Kidney (tissue), 13 donors: ENCODE measurements at regions not wholly inside any gene's neighbourhood (a gene's known extent, or its start where the extent isn't known, plus 50 kb on each side); places are given as distances from the start of the nearest gene placed in this dataset.

Experiments used
- DNase-seq, 5 donors: peaks; one replicate each; pipeline ENCODE4 v3.0.0-alpha.2; 2013 to 2020
- FAIRE-seq: peaks from 2 replicates; lab custom pipeline; 2012; peaks lifted over from hg19 to GRCh38; lab: Jason Lieb, UNC
- H3K27ac ChIP-seq, 2 donors: one replicate each; pipeline ENCODE4 v1.7.0; 2013; ENCODE audit warnings: low read depth in 2 of 2, low read length in 2 of 2, inconsistent platforms in 1 of 2
- H3K27me3 ChIP-seq: one replicate; pipeline ENCODE4 v1.7.1; 2013; ENCODE audit warnings: low read length, inconsistent platforms; ENCODE audit not compliant: control insufficient read depth, insufficient read depth
- H3K36me3 ChIP-seq, 3 donors: one replicate each; pipeline versions ENCODE4 v1.7.0 to v1.7.1; 2013; ENCODE audit warnings: low read length in 3 of 3, control low read depth in 1 of 3, inconsistent platforms in 1 of 3; ENCODE audit not compliant: insufficient read depth in 3 of 3, control insufficient read depth in 2 of 3
- H3K4me1 ChIP-seq, 3 donors: one replicate each; pipeline versions ENCODE4 v1.7.0 to v1.7.1; 2013; ENCODE audit warnings: low read length in 3 of 3, inconsistent platforms in 1 of 3, low read depth in 1 of 3; ENCODE audit not compliant: control insufficient read depth in 2 of 3, insufficient read depth in 2 of 3
- H3K4me3 ChIP-seq, 3 donors: one replicate each; pipeline versions ENCODE4 v1.7.0 to v1.8.1; 2013; ENCODE audit warnings: low read length in 3 of 3, control low read depth in 1 of 3, inconsistent platforms in 1 of 3
- H3K9ac ChIP-seq, 3 donors: one replicate each; pipeline versions ENCODE4 v1.7.0 to v1.7.1; 2013; ENCODE audit warnings: low read length in 3 of 3, control low read depth in 1 of 3, inconsistent platforms in 1 of 3
- H3K9me3 ChIP-seq, 3 donors: one replicate each; pipeline versions ENCODE4 v1.7.0 to v1.7.1; 2013; ENCODE audit warnings: low read length in 3 of 3, control low read depth in 1 of 3, inconsistent platforms in 1 of 3; ENCODE audit not compliant: control insufficient read depth in 2 of 3, insufficient read depth in 1 of 3
- CTCF ChIP-seq: IDR thresholded peaks from 3 replicates; pipeline ENCODE4 v1.5.1; 2012; ENCODE audit warnings: mild to moderate bottlenecking, moderate library complexity, borderline replicate concordance; ENCODE audit not compliant: insufficient read depth; ENCODE audit errors: extremely low read depth
- intact Hi-C: fragments of 100-400 bp; cut with DNase I; formaldehyde crosslinking; loops from one replicate; pipeline ENCODE4 v1.11.1; 2022
- donor health status: control.
- donor health status: control.
- donor health status: control.
- donor health status: control.
- donor health status: control.
- donor health status: DM: yes; HTN: yes; CAD: no.
- donor health status: Normal renal cell carcinoma (clear cell type).

- DNase-seq = no peak
- intact Hi-C loops = no loop called here
- no peak overlapping the region for H3K4me3 ChIP-seq
- FAIRE-seq = no peak
- H3K36me3 ChIP-seq = no peaks in the 10 kb centered on the region
- TF ChIP-seq CTCF = no peak
- H3K9ac ChIP-seq = no peak overlapping the region
- no peaks in the 10 kb centered on the region for H3K9me3 ChIP-seq
- no peaks in the 10 kb centered on the region for H3K27me3 ChIP-seq
- H3K27ac ChIP-seq = no peak overlapping the region
- no peaks in the 10 kb centered on the region for H3K4me1 ChIP-seq
These were observed 180.3 kb upstream of the ETAA1 start for GRCh38 chr2:67216881-67217280.

- Histone ChIP-seq H3K4me1 (no peaks in the 10 kb centered on the region), H3K27ac (no peak overlapping the region), H3K9me3 (no peaks in the 10 kb centered on the region), H3K27me3 (no peaks in the 10 kb centered on the region), H3K4me3 (no peak overlapping the region), H3K9ac (no peak overlapping the region), H3K36me3 (no peaks in the 10 kb centered on the region)
- intact Hi-C loops = no loop called here
- FAIRE-seq = no peak
- TF ChIP-seq CTCF = no peak
- no peak for DNase-seq
These were observed 179.7 kb upstream of the ETAA1 start for GRCh38 chr2:67217398-67217797.

GRCh38 chr2:67218056-67218455, 179.1 kb upstream of the ETAA1 start:
- Histone ChIP-seq H3K4me3 (no peak overlapping the region), H3K9ac (no peak overlapping the region), H3K27ac (no peak overlapping the region), H3K36me3 (no peaks in the 10 kb centered on the region), H3K9me3 (no peaks in the 10 kb centered on the region), H3K27me3 (no peaks in the 10 kb centered on the region), H3K4me1 (no peaks in the 10 kb centered on the region)
- DNase-seq (no peak), FAIRE-seq (no peak)
- no peak for TF ChIP-seq CTCF
- intact Hi-C loops = no loop called here

- Histone ChIP-seq H3K9me3 (no peaks in the 10 kb centered on the region), H3K27me3 (no peaks in the 10 kb centered on the region), H3K4me3 (no peak overlapping the region), H3K27ac (no peak overlapping the region), H3K36me3 (no peaks in the 10 kb centered on the region), H3K9ac (no peak overlapping the region), H3K4me1 (no peaks in the 10 kb centered on the region)
- no peak for TF ChIP-seq CTCF
- intact Hi-C loops = no loop called here
- no peak for DNase-seq
- no peak for FAIRE-seq
These were observed 177.5 kb upstream of the ETAA1 start for GRCh38 chr2:67219651-67220050.
